HFFc6 (cell line): ENCODE measurements at regions not wholly inside any gene's neighbourhood (a gene's known extent, or its start where the extent isn't known, plus 50 kb on each side); places are given as distances from the start of the nearest gene placed in this dataset.
"Not testable (repeated sequence)": the region's sequence is repeated elsewhere in the genome, so short reads cannot be mapped to it uniquely, and the experiment has no call there.

Experiments
- DNase-seq: peaks from one replicate; pipeline ENCODE4 v3.0.0-alpha.2; 2018
- H3K27ac Mint-ChIP-seq: 2 replicates; pipeline ENCODE4 v1.8.0; 2020; ENCODE audit warnings: mild to moderate bottlenecking, mixed read lengths
- H3K27me3 Mint-ChIP-seq: 2 replicates; pipeline ENCODE4 v1.8.0; 2021; ENCODE audit warnings: mild to moderate bottlenecking, moderate library complexity, mixed read lengths; ENCODE audit not compliant: insufficient read depth
- H3K36me3 Mint-ChIP-seq: 2 replicates; pipeline ENCODE4 v1.8.0; 2021; ENCODE audit warnings: low read depth, mixed read lengths
- H3K4me1 Mint-ChIP-seq: 2 replicates; pipeline ENCODE4 v1.8.0; 2020; ENCODE audit warnings: low read depth, mixed read lengths
- H3K4me3 Mint-ChIP-seq: 2 replicates; pipeline ENCODE4 v1.8.0; 2020; ENCODE audit warnings: mild to moderate bottlenecking, moderate library complexity, mixed read lengths
- H3K9me3 Mint-ChIP-seq: 2 replicates; pipeline ENCODE4 v1.8.0; 2020; ENCODE audit warnings: mild to moderate bottlenecking, mixed read lengths
- CTCF ChIP-seq: fragments of 200-600 bp; sonication (generic); IDR thresholded peaks from 2 replicates; pipeline ENCODE4 v1.5.0; 2021; ENCODE audit warnings: antibody characterized with exemption, mild to moderate bottlenecking

- Mint-ChIP-seq H3K27ac (no peak overlapping the region), H3K36me3 (no peaks in the 10 kb centered on the region), H3K4me3 (no peak overlapping the region), H3K4me1 (no peaks in the 10 kb centered on the region; the same call in 1 of the 2 replicates), H3K27me3 (peaks cover 1% of the 10 kb centered on the region; the same call in 1 of the 2 replicates), H3K9me3 (peaks cover 20% of the 10 kb centered on the region)
- no peak for DNase-seq
- TF ChIP-seq CTCF = no peak
Observed at GRCh38 chr6:90887764-90888163, 300.9 kb upstream of the MAP3K7 start.

- Mint-ChIP-seq H3K4me1 (no peaks in the 10 kb centered on the region; the same call in 1 of the 2 replicates), H3K9me3 (peaks cover 37% of the 10 kb centered on the region), H3K27ac (no peak overlapping the region), H3K4me3 (no peak overlapping the region), H3K27me3 (peaks cover 1% of the 10 kb centered on the region; the same call in 1 of the 2 replicates), H3K36me3 (no peaks in the 10 kb centered on the region)
- TF ChIP-seq CTCF = no peak
- no peak for DNase-seq
Observed at GRCh38 chr6:90885611-90886056, 298.8 kb upstream of the MAP3K7 start.

- H3K4me3 Mint-ChIP-seq, H3K27me3 Mint-ChIP-seq, H3K36me3 Mint-ChIP-seq, DNase-seq, H3K4me1 Mint-ChIP-seq, H3K27ac Mint-ChIP-seq: not testable (repeated sequence)
- peaks cover 40% of the 10 kb centered on the region for H3K9me3 Mint-ChIP-seq
Observed at GRCh38 chr6:90885137-90885536, 298.3 kb upstream of the MAP3K7 start.

GRCh38 chr6:90877616-90878015 is 290.7 kb upstream of the MAP3K7 start:
- H3K27ac Mint-ChIP-seq = no peak overlapping the region
- H3K36me3 Mint-ChIP-seq = no peaks in the 10 kb centered on the region
- no peak for DNase-seq
- peaks cover 1% of the 10 kb centered on the region for H3K27me3 Mint-ChIP-seq
- peaks cover 31% of the 10 kb centered on the region for H3K9me3 Mint-ChIP-seq
- H3K4me1 Mint-ChIP-seq = no peaks in the 10 kb centered on the region
- H3K4me3 Mint-ChIP-seq = no peak overlapping the region
- no peak for TF ChIP-seq CTCF

- H3K36me3 Mint-ChIP-seq = no peaks in the 10 kb centered on the region
- H3K27me3 Mint-ChIP-seq = peaks cover 5% of the 10 kb centered on the region
- H3K9me3 Mint-ChIP-seq = peaks cover 25% of the 10 kb centered on the region
- no peak overlapping the region for H3K4me3 Mint-ChIP-seq
- H3K27ac Mint-ChIP-seq = no peak overlapping the region
- TF ChIP-seq CTCF = no peak
- DNase-seq = no peak
- peaks cover 4% of the 10 kb centered on the region; the same call in 1 of the 2 replicates for H3K4me1 Mint-ChIP-seq
Observed at GRCh38 chr6:90874931-90875330, 288.1 kb upstream of the MAP3K7 start.

GRCh38 chr6:90872981-90873380 is 286.1 kb upstream of the MAP3K7 start:
- Mint-ChIP-seq H3K36me3 (no peaks in the 10 kb centered on the region; the same call in 1 of the 2 replicates), H3K4me3 (no peak overlapping the region), H3K27me3 (peaks cover 6% of the 10 kb centered on the region; the same call in 1 of the 2 replicates), H3K9me3 (peaks cover 25% of the 10 kb centered on the region), H3K27ac (no peak overlapping the region), H3K4me1 (peaks cover 4% of the 10 kb centered on the region; the same call in 1 of the 2 replicates)
- DNase-seq = no peak
- no peak for TF ChIP-seq CTCF
